GM12865 (cell line): ENCODE measurements at regions not wholly inside any gene's neighbourhood (a gene's known extent, or its start where the extent isn't known, plus 50 kb on each side); places are given as distances from the start of the nearest gene placed in this dataset.
"Not testable (repeated sequence)": the region's sequence is repeated elsewhere in the genome, so short reads cannot be mapped to it uniquely, and the experiment has no call there.

Experiments
- DNase-seq: peaks from one replicate; pipeline ENCODE4 v3.0.0; 2010; ENCODE audit warnings: low read depth
- H3K4me3 ChIP-seq: 2 replicates; pipeline ENCODE4 v1.5.1; 2011; ENCODE audit warnings: mild to moderate bottlenecking, low read depth, low read length, control low read depth
- CTCF ChIP-seq: IDR thresholded peaks from 2 replicates; pipeline ENCODE4 v1.5.1; 2011; ENCODE audit warnings: low read length, control low read depth, low read depth, inconsistent platforms; ENCODE audit not compliant: insufficient read depth; ENCODE audit errors: missing control alignments

DNA sequence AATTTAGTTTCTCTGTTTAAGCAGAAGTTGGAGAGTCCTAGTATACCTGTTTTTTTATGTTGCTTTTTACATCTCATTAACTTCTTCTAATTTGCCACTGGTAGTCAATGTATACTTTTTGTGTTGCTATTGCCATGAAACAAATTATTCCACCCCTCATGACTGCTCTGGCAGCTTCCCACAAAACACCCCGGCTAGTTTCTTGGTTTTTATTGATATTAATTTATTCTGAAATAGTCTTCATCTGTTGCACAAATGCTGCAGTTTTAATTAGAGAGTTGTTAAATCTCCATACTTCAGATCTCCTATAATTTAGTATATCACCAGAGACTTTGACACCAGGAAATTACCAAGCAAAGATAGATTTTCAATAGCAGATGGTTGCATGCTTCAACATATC, 1159.3 kb upstream of the PRR20A start:
- no peak for DNase-seq
- no peak overlapping the region for H3K4me3 ChIP-seq
- TF ChIP-seq CTCF, result no peak

DNA sequence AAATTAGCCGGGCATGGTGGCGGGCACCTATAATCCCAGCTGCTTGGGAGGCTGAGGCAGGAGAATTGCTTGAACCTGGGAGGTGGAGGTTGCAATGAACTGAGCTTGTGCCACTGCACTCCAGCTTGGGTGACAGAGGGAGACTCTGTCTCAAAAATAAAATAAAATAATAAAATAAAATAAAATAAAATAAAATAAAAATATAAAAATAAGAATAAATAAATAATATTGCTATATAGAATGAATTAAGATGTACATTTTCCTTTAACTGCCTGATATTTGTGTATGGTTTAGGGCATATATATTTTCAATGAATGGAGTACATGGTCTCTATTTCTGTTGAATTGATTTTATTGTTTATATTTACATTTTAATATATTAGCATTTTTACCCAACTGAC, 1156.7 kb upstream of the PRR20A start:
- not testable (repeated sequence) for DNase-seq, H3K4me3 ChIP-seq

DNA sequence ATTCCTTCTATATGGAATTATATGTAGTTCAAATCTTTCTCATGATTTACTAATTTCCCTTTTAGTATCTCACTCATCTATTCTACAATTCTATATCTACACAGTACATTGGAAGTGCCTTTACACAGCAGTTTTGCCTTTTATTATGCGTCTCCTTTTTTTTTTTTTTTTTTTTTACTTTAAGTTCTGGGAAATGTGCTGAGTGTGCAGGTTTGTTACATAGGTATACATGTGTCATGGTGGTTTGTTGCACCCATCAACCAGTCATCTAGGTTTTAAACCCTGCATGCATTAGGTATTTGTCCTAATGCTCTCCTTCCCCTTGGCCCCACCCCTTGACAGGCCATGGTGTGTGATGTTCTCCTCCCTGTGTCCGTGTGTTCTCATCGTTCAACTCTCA, 1150.1 kb upstream of the PRR20A start:
- H3K4me3 ChIP-seq, result no peak overlapping the region
- no peak for DNase-seq
- no peak for TF ChIP-seq CTCF

DNA sequence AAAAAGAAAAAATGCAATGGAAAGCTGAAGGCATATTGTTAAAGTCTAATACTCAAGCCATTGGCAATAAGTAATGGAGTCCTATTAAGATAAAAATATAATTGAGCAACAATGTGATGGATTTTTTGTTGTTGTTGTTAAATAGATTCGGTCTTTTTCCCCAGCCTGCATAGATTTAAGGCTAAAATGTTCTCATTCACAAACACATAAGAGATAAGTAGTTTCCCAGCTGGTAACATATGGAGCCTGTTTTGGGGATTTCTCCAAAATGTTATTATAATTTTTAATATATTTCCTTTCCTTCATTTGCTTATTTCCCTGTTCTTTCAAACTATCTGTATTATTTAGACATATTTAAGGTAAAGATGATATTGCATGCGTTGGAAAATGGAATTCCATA, 1149.1 kb upstream of the PRR20A start:
- H3K4me3 ChIP-seq, result no peak overlapping the region
- DNase-seq, result no peak
- no peak for TF ChIP-seq CTCF

- H3K4me3 ChIP-seq, result no peak overlapping the region
- no peak for TF ChIP-seq CTCF
- no peak for DNase-seq
Observed at GRCh38 chr13:55992145-55992544, 1148.6 kb upstream of the PRR20A start.

GRCh38 chr13:55999709-56000108, 1141.0 kb upstream of the PRR20A start:
- no peak for DNase-seq
- TF ChIP-seq CTCF, result no peak
- no peak overlapping the region for H3K4me3 ChIP-seq

GRCh38 chr13:56009418-56009817, 1131.3 kb upstream of the PRR20A start:
- no peak for TF ChIP-seq CTCF
- no peak overlapping the region for H3K4me3 ChIP-seq
- DNase-seq, result no peak

DNA sequence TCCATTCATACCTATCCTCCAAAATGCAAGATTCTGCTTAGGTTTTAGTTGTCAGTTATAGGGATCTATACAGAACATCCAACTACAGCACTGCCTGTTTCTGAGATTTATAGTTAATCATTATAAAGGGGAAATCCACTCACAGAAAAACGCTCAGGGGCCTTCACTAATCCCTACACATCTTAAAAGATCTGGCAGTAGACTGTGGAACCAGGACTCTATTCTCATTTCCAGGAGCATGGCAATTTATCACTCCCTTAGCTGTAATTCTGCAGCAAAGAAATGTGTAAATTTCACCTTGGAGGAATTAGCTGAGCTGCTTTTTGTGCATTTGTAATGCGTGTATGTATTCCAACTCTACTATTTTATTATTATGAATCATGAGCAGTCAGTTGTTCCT, 1128.1 kb upstream of the PRR20A start:
- no peak overlapping the region for H3K4me3 ChIP-seq
- no peak for TF ChIP-seq CTCF
- DNase-seq, result no peak
